ENCODE measurements at regions not wholly inside any gene's neighbourhood (a gene's known extent, or its start where the extent isn't known, plus 50 kb on each side); places are given as distances from the start of the nearest gene placed in this dataset. TPM values are rescaled to one million over a fixed set of nuclear protein-coding genes. Genes with fewer than 3 reads are reported as not detected.

GRCh38 chr7:116447436-116447835 lies 52.1 kb upstream of the CAV2 start:
- H3K36me3 ChIP-seq (replicated peaks in 1 of 2; ENCODE audit: control insufficient read depth in 2 of 2, insufficient read depth in 2 of 2, low read length in 2 of 2): no peaks in the 10 kb centered on the region
- no peaks in the 10 kb centered on the region for H3K27me3 ChIP-seq (ENCODE audit: control insufficient read depth in 3 of 3, insufficient read depth in 3 of 3, low read depth in 1 of 3, low read length in 3 of 3)
- no peak overlapping the region for H2BK12ac ChIP-seq (ENCODE audit: low read length)
- no peak for DNase-seq (ENCODE audit: low spot score)
- no peak overlapping the region for H3K4me2 ChIP-seq (ENCODE audit: insufficient read depth, low read length, poor library complexity, severe bottlenecking)
- no peak overlapping the region for H3K23ac ChIP-seq (ENCODE audit: low read depth, low read length, poor library complexity)
- no peak overlapping the region for H2AFZ ChIP-seq (ENCODE audit: low read length)
- no peak overlapping the region for H4K8ac ChIP-seq (ENCODE audit: low read depth, low read length)
- no peak overlapping the region for H3K4ac ChIP-seq (ENCODE audit: low read length)
- no peak overlapping the region for H2BK5ac ChIP-seq (ENCODE audit: low read length)
- no CpG with 5 or more reads among the region's 2 CpGs for WGBS, 2 donors (ENCODE audit: extremely low coverage in 2 of 2, insufficient read length in 2 of 2, insufficient replicate concordance in 1 of 2)
- no peak overlapping the region for H3K27ac ChIP-seq (replicated peaks; ENCODE audit: low read length)
- no peaks in the 10 kb centered on the region for H3K79me1 ChIP-seq (ENCODE audit: low read depth, low read length)
- H3K18ac ChIP-seq (ENCODE audit: low read length): no peak overlapping the region
- no peak overlapping the region for H2BK120ac ChIP-seq (ENCODE audit: low read depth, low read length)
- no peak overlapping the region for H3K14ac ChIP-seq (ENCODE audit: low read length)
- H3K9me3 ChIP-seq (replicated peaks in 1 of 2; ENCODE audit: control insufficient read depth in 2 of 2, insufficient read depth in 1 of 2, low read depth in 1 of 2, low read length in 2 of 2): no peaks in the 10 kb centered on the region
- peaks cover 0 to 2% of the 10 kb centered on the region in 2 donors for H3K4me1 ChIP-seq (ENCODE audit: control insufficient read depth in 2 of 2, insufficient read depth in 1 of 2, low read depth in 1 of 2, low read length in 2 of 2)
- no peak overlapping the region for H2BK15ac ChIP-seq (ENCODE audit: low read length)
- H2AK5ac ChIP-seq (ENCODE audit: low read depth, low read length): no peak overlapping the region
- H3K4me3 ChIP-seq (ENCODE audit: low read length in 2 of 2): no peak overlapping the region
- no peak overlapping the region for H3K9ac ChIP-seq (ENCODE audit: low read depth, low read length, poor library complexity)
- H4K91ac ChIP-seq (ENCODE audit: low read depth, low read length, poor library complexity): no peak overlapping the region

GRCh38 chr7:116447966-116448839 lies 51.3 kb upstream of the CAV2 start:
- Histone ChIP-seq H3K27me3 (ENCODE audit: control insufficient read depth in 3 of 3, insufficient read depth in 3 of 3, low read depth in 1 of 3, low read length in 3 of 3) (no peaks in the 10 kb centered on the region), H3K9ac (ENCODE audit: low read depth, low read length, poor library complexity) (no peak overlapping the region), H3K4me2 (ENCODE audit: insufficient read depth, low read length, poor library complexity, severe bottlenecking) (no peak overlapping the region)

DNA sequence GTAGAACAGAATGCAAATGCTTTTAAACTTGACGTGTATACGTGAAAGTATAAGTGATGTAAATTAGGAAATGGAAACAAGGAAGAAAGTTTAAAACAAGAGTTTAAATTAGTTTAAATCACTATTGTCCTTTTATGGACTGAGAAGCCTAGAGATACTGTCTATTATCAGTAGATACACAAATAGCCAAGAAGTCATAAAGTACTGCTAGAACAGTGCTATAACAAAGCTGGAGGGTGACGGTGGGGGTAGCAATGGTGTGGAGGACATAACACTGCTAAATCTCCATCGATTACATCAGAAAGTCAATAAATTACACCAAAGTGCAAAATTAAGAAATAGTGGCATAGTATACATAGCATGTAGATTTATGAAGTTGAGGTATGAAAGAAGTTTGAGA lies 50.1 kb upstream of the CAV2 start:
- Histone ChIP-seq H2BK15ac (ENCODE audit: low read length) (no peak overlapping the region), H3K14ac (ENCODE audit: low read length) (no peak overlapping the region), H3K4me1 (ENCODE audit: control insufficient read depth in 2 of 2, insufficient read depth in 1 of 2, low read depth in 1 of 2, low read length in 2 of 2) (peaks cover 0 to 2% of the 10 kb centered on the region in 2 donors), H4K8ac (ENCODE audit: low read depth, low read length) (no peak overlapping the region), H2BK12ac (ENCODE audit: low read length) (no peak overlapping the region), H3K4me3 (ENCODE audit: low read length in 2 of 2) (no peak overlapping the region), H3K9me3 (replicated peaks in 1 of 2; ENCODE audit: control insufficient read depth in 2 of 2, insufficient read depth in 1 of 2, low read depth in 1 of 2, low read length in 2 of 2) (no peaks in the 10 kb centered on the region), H3K4ac (ENCODE audit: low read length) (no peak overlapping the region), H2BK120ac (ENCODE audit: low read depth, low read length) (no peak overlapping the region), H3K4me2 (ENCODE audit: insufficient read depth, low read length, poor library complexity, severe bottlenecking) (no peak overlapping the region), H2AFZ (ENCODE audit: low read length) (no peak overlapping the region), H2BK5ac (ENCODE audit: low read length) (no peak overlapping the region), H3K9ac (ENCODE audit: low read depth, low read length, poor library complexity) (no peak overlapping the region), H4K91ac (ENCODE audit: low read depth, low read length, poor library complexity) (no peak overlapping the region), H2AK5ac (ENCODE audit: low read depth, low read length) (no peak overlapping the region), H3K18ac (ENCODE audit: low read length) (no peak overlapping the region), H3K79me1 (ENCODE audit: low read depth, low read length) (no peaks in the 10 kb centered on the region), H3K36me3 (replicated peaks in 1 of 2; ENCODE audit: control insufficient read depth in 2 of 2, insufficient read depth in 2 of 2, low read length in 2 of 2) (no peaks in the 10 kb centered on the region), H3K23ac (ENCODE audit: low read depth, low read length, poor library complexity) (no peak overlapping the region), H3K27ac (replicated peaks; ENCODE audit: low read length) (no peak overlapping the region), H3K27me3 (ENCODE audit: control insufficient read depth in 3 of 3, insufficient read depth in 3 of 3, low read depth in 1 of 3, low read length in 3 of 3) (no peaks in the 10 kb centered on the region)
- no peak for DNase-seq (ENCODE audit: low spot score)
- 100% methylated on average over 2 of the region's 4 CpGs for WGBS, 2 donors (ENCODE audit: extremely low coverage in 2 of 2, insufficient read length in 2 of 2, insufficient replicate concordance in 1 of 2)

More at GRCh38 chr7:116447966-116448839, 51.3 kb upstream of the CAV2 start:
- Histone ChIP-seq H3K14ac (ENCODE audit: low read length) (no peak overlapping the region), H2AFZ (ENCODE audit: low read length) (no peak overlapping the region), H2BK5ac (ENCODE audit: low read length) (no peak overlapping the region), H3K36me3 (replicated peaks in 1 of 2; ENCODE audit: control insufficient read depth in 2 of 2, insufficient read depth in 2 of 2, low read length in 2 of 2) (no peaks in the 10 kb centered on the region), H2BK12ac (ENCODE audit: low read length) (no peak overlapping the region), H3K18ac (ENCODE audit: low read length) (no peak overlapping the region), H4K8ac (ENCODE audit: low read depth, low read length) (no peak overlapping the region), H3K4me1 (ENCODE audit: control insufficient read depth in 2 of 2, insufficient read depth in 1 of 2, low read depth in 1 of 2, low read length in 2 of 2) (peaks cover 0 to 2% of the 10 kb centered on the region in 2 donors), H3K4me3 (ENCODE audit: low read length in 2 of 2) (no peak overlapping the region), H4K91ac (ENCODE audit: low read depth, low read length, poor library complexity) (no peak overlapping the region), H2AK5ac (ENCODE audit: low read depth, low read length) (no peak overlapping the region), H3K27ac (replicated peaks; ENCODE audit: low read length) (no peak overlapping the region), H3K9me3 (replicated peaks in 1 of 2; ENCODE audit: control insufficient read depth in 2 of 2, insufficient read depth in 1 of 2, low read depth in 1 of 2, low read length in 2 of 2) (no peaks in the 10 kb centered on the region), H2BK15ac (ENCODE audit: low read length) (no peak overlapping the region), H2BK120ac (ENCODE audit: low read depth, low read length) (no peak overlapping the region), H3K23ac (ENCODE audit: low read depth, low read length, poor library complexity) (no peak overlapping the region), H3K4ac (ENCODE audit: low read length) (no peak overlapping the region), H3K79me1 (ENCODE audit: low read depth, low read length) (no peaks in the 10 kb centered on the region)
- no peak for DNase-seq (ENCODE audit: low spot score)
- no CpG with 5 or more reads among the region's 3 CpGs for WGBS, 2 donors (ENCODE audit: extremely low coverage in 2 of 2, insufficient read length in 2 of 2, insufficient replicate concordance in 1 of 2)

Small RNAs in the stretch of these regions (small RNA-seq; reads per million reads assigned to genes)
- not detected for gene RF00017 (ENCODE audit: insufficient read depth)

Data from neuronal stem cell (in vitro differentiated cells).